NCI-H2227 (cell line): ENCODE measurements at regions not wholly inside any gene's neighbourhood (a gene's known extent, or its start where the extent isn't known, plus 50 kb on each side); places are given as distances from the start of the nearest gene placed in this dataset.
A peak's percentile ranks its signal among the peaks of the same experiment; 100 is the strongest.
"Not testable (repeated sequence)": the region's sequence is repeated elsewhere in the genome, so short reads cannot be mapped to it uniquely, and the experiment has no call there.

Experiments
- DNase-seq: peaks from one replicate; lab custom pipeline; 2025; ENCODE audit not compliant: unreplicated experiment; lab: John Stamatoyannopoulos, UW

DNA sequence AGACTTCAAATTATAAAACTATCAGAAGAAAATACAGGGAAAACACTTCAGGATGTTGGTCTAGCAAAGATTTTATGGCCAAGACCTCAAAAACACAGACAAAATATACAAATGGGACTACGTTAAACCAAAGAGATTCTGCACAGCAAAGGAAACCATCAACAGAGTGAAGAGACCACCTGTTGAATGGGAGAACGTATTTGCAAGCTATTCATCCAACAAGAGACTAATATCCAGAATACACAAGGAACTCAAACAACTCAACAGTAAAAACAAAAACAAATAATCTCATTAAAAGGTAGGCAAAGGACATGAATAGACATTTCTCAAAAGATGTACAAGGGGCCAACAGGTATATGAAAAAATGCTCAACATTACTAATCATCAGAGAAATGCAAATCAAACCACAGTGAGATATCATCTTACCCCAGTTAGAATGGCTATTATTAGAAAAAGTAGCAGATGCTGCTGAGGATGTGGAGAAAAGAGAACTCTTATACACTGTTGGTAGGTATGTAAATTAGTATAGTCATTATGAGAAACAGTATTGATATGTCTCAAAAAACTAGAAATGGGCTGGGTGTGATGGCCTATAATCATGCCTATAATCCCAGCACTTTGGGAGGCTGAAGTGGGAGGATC lies 112.6 kb downstream of the LRIG2 start:
- DNase-seq = no peak

DNA sequence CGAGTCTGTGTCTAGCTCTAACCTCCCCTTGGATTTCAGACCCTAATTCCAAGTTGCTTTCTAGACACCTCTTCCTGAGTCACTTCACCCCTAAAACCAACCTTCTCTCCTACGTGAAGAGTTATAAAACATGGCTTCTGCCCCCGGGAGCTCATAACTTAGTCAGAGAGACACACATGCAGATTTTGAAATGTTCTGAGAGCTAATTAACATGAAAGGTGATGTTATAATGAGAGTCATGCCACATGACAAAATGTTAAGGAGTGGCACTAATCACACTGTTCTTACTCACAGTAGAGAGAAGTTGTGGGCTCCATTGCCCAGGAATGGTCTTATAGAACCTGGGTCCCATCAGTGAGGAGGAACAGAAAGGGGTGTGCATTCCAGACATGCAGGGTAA lies 117.1 kb downstream of the LRIG2 start:
- DNase-seq = no peak

DNA sequence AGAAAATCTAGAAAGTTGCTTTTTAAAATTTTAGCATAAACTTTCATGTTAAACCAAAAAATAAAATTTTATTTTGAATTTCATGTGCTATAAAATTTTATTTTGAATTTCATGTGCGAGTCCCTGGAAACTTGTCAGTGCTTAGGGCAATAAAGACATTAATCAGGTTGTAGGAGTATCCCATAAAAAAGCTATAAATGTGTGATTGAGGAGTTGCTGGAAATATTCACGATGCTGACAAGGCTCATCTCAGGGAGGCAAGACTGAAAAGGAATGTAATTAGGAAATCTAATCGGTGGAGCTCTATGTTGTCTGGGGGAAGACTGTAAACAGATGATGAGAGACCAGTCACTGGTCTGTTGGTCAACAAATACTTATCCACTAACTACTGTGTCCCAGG lies 117.9 kb downstream of the LRIG2 start:
- DNase-seq = no peak

DNA sequence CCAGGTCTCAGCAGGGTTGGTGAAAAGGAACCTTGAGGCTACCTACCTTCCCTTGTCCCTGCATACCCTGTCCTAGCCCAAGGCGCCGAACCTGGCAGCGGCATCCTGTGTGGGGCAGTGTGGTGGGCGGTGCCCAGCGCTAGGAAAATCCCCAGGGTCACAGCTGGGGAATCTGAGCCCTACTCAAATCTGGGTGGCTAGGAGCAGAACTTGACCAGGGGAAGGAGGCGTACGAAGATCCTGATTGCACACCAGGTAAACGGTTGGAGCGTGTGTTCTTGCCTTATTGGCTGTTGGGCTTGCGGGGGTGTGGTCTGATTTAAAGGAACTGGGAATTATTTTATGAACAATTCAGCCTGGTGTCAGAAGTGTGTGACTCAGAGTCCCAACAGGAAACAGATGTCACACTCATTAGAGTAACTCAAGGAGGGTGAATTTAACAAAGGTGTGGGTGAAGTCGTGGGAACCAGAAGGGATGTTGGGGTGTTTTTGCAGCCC lies 118.6 kb downstream of the LRIG2 start:
- no peak for DNase-seq

- DNase-seq = no peak
Measured at GRCh38 chr1:113192242-113192641, 119.2 kb downstream of the LRIG2 start.

DNA sequence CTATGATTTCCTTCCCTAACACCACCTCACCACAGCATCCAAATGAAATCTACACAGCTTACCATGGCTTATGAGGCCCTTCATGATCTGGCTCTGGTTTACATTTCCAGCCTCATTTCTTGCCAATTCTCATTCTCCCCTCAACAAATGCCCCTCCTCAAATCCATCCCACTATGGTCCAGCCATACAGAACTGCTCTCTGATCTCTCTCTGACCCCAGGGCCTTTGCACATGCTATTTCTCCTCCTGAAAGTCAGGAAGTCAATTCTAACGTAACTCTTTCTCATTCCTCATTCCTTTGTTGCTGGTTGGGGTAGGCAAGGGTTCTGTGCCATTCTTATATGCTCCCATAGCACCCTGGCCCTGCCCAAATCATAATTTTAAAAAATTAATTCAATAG lies 120.0 kb downstream of the LRIG2 start:
- no peak for DNase-seq

DNA sequence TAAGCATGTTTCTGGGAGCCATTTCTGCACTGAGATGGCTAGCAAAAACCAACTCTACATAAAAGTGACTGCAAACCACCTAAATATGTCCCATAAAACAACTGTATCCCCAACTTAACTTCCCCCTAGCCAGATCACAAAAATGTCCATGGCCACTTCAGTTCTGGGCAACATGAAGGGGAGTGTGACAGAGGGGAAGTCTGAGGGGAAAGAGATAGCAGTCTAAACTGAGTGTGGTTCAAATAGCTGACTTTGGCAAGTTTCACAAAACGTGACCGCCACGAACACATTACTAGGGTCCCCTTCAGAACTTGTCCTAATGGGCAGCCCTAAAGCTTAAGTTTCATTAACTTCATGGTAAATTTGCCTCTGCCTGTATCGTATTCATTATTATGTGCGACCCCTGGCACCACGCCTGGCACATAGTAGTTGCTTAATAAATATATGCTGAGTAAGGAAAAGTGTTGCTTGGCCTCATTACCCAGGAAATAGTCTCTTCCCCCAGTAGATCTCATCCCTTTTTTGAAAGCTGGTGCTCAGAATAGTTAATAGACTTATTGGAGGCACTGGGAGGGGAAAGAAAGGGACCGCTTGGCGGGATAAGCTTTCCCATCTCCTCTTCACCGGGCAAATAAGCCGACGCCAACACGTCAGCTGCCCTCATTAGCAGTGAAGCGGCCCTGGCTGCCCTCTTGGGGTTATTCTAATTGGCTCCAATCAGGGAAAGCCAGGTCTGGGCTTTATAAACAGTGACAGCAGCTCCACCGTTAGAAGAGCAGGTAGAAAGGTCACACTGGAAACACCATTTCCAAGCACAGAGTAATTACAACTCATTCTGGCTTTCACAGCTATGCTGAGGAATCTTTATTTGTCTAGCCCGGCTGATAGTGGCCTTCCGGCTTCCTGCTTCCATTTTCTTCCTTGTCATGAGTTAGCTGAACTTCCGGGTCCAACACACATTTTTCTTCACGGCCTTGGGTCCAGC lies 122.1 kb downstream of the LRIG2 start:
- DNase-seq = peak; percentile 39

GRCh38 chr1:113197719-113198330 lies 124.8 kb downstream of the LRIG2 start:
- no peak for DNase-seq

- no peak for DNase-seq
Measured at GRCh38 chr1:113198806-113199205, 125.8 kb downstream of the LRIG2 start.

DNA sequence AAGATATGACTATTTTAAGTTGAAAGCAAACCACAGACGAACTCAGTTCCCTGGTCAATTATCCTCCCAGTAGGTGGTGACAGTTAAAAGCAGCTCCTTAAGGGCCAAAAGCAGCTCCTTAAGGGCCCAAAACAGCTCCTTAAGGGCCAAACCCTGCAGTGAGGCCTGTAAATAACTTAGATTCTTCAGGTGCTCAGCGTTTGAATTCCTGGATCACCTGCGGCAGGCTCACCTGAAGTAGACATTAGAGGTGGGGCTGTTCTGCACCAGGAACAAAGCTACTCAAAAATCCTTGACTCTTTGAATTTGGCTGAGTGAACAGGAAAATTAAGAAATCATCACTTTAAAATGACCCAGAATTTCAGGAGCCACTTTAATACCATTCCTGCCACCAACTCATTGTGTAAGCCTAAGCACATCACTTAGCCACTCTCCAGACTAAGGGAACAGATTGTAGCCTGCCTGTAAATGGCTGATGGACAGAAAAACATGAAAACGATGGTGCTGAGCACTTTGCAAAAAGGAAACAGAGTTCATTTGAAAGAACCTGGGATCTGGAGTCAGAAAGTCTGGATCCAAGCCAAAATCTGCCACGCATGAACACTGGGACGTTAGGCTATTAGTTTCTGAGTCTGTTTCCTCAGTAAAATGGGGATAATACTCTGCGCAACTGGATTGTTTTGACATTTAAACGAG lies 126.9 kb downstream of the LRIG2 start:
- peak; percentile 67 for DNase-seq

DNA sequence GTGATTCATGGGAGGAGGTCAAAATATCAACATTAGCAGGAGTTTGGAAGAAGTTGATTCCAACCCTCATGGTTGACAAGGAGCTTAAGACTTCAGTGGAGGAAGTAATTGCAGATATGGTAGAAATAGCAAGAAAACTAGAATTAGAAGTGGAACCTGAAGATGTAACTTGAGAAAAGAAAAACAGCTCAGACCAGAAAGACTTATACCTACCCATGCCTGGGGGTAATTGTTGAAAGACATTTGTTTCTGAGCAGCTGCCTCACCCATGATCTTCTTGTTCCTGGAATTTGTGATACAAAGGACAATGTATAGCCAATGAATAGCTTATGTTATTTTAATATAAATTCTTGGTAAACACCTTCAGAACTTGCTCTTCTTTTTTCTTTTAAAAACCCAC lies 128.6 kb downstream of the LRIG2 start:
- no peak for DNase-seq

GRCh38 chr1:113205980-113206766 lies 133.2 kb downstream of the LRIG2 start:
- DNase-seq = no peak

DNA sequence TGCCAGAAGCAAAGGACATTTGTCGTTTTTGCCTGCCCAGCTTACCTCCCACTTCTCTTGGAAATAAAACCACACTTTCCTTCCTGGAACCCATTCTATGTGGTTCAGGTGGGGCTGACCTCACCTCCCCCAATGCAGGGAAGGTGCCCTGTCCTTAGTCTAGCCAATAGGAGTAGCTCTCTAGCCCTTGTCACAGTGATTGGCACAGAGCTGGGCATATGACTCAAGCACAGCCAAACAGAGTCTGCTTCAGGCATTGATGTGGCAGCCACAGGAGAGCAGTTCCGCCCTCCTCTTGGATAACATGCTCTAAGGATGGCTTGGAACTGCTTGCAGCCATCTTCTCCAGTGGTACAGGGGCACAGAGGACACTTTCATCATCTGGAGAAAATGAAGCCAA lies 134.0 kb downstream of the LRIG2 start:
- DNase-seq = no peak

GRCh38 chr1:113207457-113207856 lies 134.5 kb downstream of the LRIG2 start:
- no peak for DNase-seq

DNA sequence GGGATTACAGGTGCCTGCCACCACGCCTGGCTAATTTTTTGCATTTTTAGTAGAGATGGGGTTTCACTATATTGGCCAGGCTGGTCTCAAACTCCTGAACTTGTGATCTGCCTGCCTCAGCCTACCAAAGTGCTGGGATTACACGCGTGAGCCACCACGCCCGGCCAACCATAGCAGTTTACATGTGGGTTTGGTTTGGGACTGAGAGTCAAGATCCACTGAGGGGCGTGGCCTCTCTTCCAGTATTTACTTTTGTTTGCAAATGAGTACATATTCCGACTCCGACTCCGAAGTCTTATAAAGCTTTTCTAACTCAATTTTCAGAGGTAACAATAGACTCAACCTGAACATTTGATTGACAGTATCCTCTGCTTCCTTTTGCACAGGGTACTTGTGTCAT lies 135.4 kb downstream of the LRIG2 start:
- DNase-seq = not testable (repeated sequence)

GRCh38 chr1:113210248-113210647 lies 137.2 kb downstream of the LRIG2 start:
- DNase-seq = no peak

GRCh38 chr1:113211467-113211866 lies 138.5 kb downstream of the LRIG2 start:
- no peak for DNase-seq

- no peak for DNase-seq
Measured at GRCh38 chr1:113215015-113215414, 142.0 kb downstream of the LRIG2 start.

- DNase-seq = no peak
Measured at GRCh38 chr1:113216664-113217063, 143.7 kb downstream of the LRIG2 start.

GRCh38 chr1:113217447-113218208 lies 144.6 kb downstream of the LRIG2 start:
- DNase-seq = no peak
